ENCODE measurements at regions not wholly inside any gene's neighbourhood (a gene's known extent, or its start where the extent isn't known, plus 50 kb on each side); places are given as distances from the start of the nearest gene placed in this dataset.

- TF ChIP-seq CTCF (IDR thresholded peaks at IDR 0.05; ENCODE audit: low read length) (no peak), EZH2 (optimal IDR thresholded peaks at IDR 0.05; ENCODE audit: low read depth, low read length) (no peak), EZH2phosphoT487 (IDR thresholded peaks at IDR 0.05; ENCODE audit: low read length) (no peak)
These were observed 691.1 kb downstream of the FLRT2 start for GRCh38 chr14:86221000-86221399.
